HG03025 (cell line): ENCODE measurements at regions not wholly inside any gene's neighbourhood (a gene's known extent, or its start where the extent isn't known, plus 50 kb on each side); places are given as distances from the start of the nearest gene placed in this dataset.

Source experiments
- ATAC-seq: cut with Tn5 transposase; IDR thresholded peaks from one replicate; pipeline ENCODE4 v1.9.1; 2021; ENCODE audit warnings: mild to moderate bottlenecking, moderate library complexity; ENCODE audit not compliant: unreplicated experiment, low FRiP score

GRCh38 chr4:177033632-177034031, 240.9 kb upstream of the VEGFC start:
- ATAC-seq: no peak

GRCh38 chr4:177041356-177041755, 248.6 kb upstream of the VEGFC start:
- ATAC-seq: no peak

- ATAC-seq: peak; percentile 86
Observed at GRCh38 chr4:177047070-177047850, 254.5 kb upstream of the VEGFC start.

GRCh38 chr4:177047851-177048174, 255.1 kb upstream of the VEGFC start:
- ATAC-seq: no peak

GRCh38 chr4:177051473-177052060, 258.1 kb upstream of the NEIL3 start:
- ATAC-seq: peak; percentile 81

GRCh38 chr4:177052211-177052934, 257.3 kb upstream of the NEIL3 start:
- no peak for ATAC-seq

- ATAC-seq: no peak
Observed at GRCh38 chr4:177057186-177057585, 252.5 kb upstream of the NEIL3 start.

- no peak for ATAC-seq
Observed at GRCh38 chr4:177064116-177064515, 245.6 kb upstream of the NEIL3 start.

GRCh38 chr4:177064729-177065394, 244.8 kb upstream of the NEIL3 start:
- no peak for ATAC-seq

- no peak for ATAC-seq
Observed at GRCh38 chr4:177066746-177067145, 242.9 kb upstream of the NEIL3 start.

- no peak for ATAC-seq
Observed at GRCh38 chr4:177070533-177071058, 239.1 kb upstream of the NEIL3 start.

- no peak for ATAC-seq
Observed at GRCh38 chr4:177077095-177077971, 232.3 kb upstream of the NEIL3 start.

- no peak for ATAC-seq
Observed at GRCh38 chr4:177079327-177079726, 230.3 kb upstream of the NEIL3 start.

- no peak for ATAC-seq
Observed at GRCh38 chr4:177080388-177080787, 229.3 kb upstream of the NEIL3 start.

GRCh38 chr4:177087060-177087459, 222.6 kb upstream of the NEIL3 start:
- ATAC-seq: no peak

- no peak for ATAC-seq
Observed at GRCh38 chr4:177087499-177087898, 222.2 kb upstream of the NEIL3 start.

GRCh38 chr4:177091515-177091914, 218.2 kb upstream of the NEIL3 start:
- no peak for ATAC-seq

- ATAC-seq: no peak
Observed at GRCh38 chr4:177092807-177093206, 216.9 kb upstream of the NEIL3 start.

- no peak for ATAC-seq
Observed at GRCh38 chr4:177093964-177094363, 215.7 kb upstream of the NEIL3 start.

- ATAC-seq: no peak
Observed at GRCh38 chr4:177097291-177097690, 212.4 kb upstream of the NEIL3 start.
